ENCODE measurements at regions not wholly inside any gene's neighbourhood (a gene's known extent, or its start where the extent isn't known, plus 50 kb on each side); places are given as distances from the start of the nearest gene placed in this dataset.

- Mint-ChIP-seq H3K9me3 (peaks cover 9% of the 10 kb centered on the region), H3K36me3 (no peaks in the 10 kb centered on the region), H3K4me3 (no peak overlapping the region), H3K27ac (no peak overlapping the region), H3K27me3 (no peaks in the 10 kb centered on the region), H3K4me1 (ENCODE audit: unreplicated experiment) (no peaks in the 10 kb centered on the region)
- no peak for TF ChIP-seq CTCF (conservative IDR thresholded peaks at IDR 0.05)
- DNase-seq (ENCODE audit: extremely low spot score, unreplicated experiment), result no peak
Measured at GRCh38 chr13:90618133-90618532, 729.4 kb upstream of the MIR17HG start.

- Mint-ChIP-seq H3K9me3 (peaks cover 9% of the 10 kb centered on the region), H3K4me3 (no peak overlapping the region), H3K36me3 (no peaks in the 10 kb centered on the region), H3K4me1 (ENCODE audit: unreplicated experiment) (no peaks in the 10 kb centered on the region), H3K27ac (no peak overlapping the region), H3K27me3 (no peaks in the 10 kb centered on the region)
- no peak for TF ChIP-seq CTCF (conservative IDR thresholded peaks at IDR 0.05)
- no peak for DNase-seq (ENCODE audit: extremely low spot score, unreplicated experiment)
Measured at GRCh38 chr13:90622541-90622940, 724.9 kb upstream of the MIR17HG start.

GRCh38 chr13:90623318-90624011 is 724.0 kb upstream of the MIR17HG start:
- peaks cover 2% of the 10 kb centered on the region for H3K9me3 Mint-ChIP-seq
- H3K27ac Mint-ChIP-seq, result no peak overlapping the region
- H3K4me1 Mint-ChIP-seq (ENCODE audit: unreplicated experiment), result no peaks in the 10 kb centered on the region
- TF ChIP-seq CTCF (conservative IDR thresholded peaks at IDR 0.05), result no peak
- H3K4me3 Mint-ChIP-seq, result no peak overlapping the region
- H3K36me3 Mint-ChIP-seq, result no peaks in the 10 kb centered on the region
- DNase-seq (ENCODE audit: extremely low spot score, unreplicated experiment), result no peak
- H3K27me3 Mint-ChIP-seq, result no peaks in the 10 kb centered on the region

GRCh38 chr13:90627813-90628212 is 719.7 kb upstream of the MIR17HG start:
- no peaks in the 10 kb centered on the region for H3K27me3 Mint-ChIP-seq
- no peak for DNase-seq (ENCODE audit: extremely low spot score, unreplicated experiment)

GRCh38 chr13:90628471-90628870 is 719.0 kb upstream of the MIR17HG start:
- no peak for DNase-seq (ENCODE audit: extremely low spot score, unreplicated experiment)
- no peaks in the 10 kb centered on the region for H3K36me3 Mint-ChIP-seq
- H3K4me1 Mint-ChIP-seq (ENCODE audit: unreplicated experiment), result no peaks in the 10 kb centered on the region
- H3K9me3 Mint-ChIP-seq, result no peaks in the 10 kb centered on the region
- no peak overlapping the region for H3K4me3 Mint-ChIP-seq
- no peak overlapping the region for H3K27ac Mint-ChIP-seq
- TF ChIP-seq CTCF (conservative IDR thresholded peaks at IDR 0.05), result no peak
- H3K27me3 Mint-ChIP-seq, result no peaks in the 10 kb centered on the region

More at GRCh38 chr13:90627813-90628212, 719.7 kb upstream of the MIR17HG start:
- no peak for TF ChIP-seq CTCF (conservative IDR thresholded peaks at IDR 0.05)
- Mint-ChIP-seq H3K4me1 (ENCODE audit: unreplicated experiment) (no peaks in the 10 kb centered on the region), H3K9me3 (no peaks in the 10 kb centered on the region), H3K36me3 (no peaks in the 10 kb centered on the region), H3K27ac (no peak overlapping the region), H3K4me3 (no peak overlapping the region)

Measured in type B pancreatic cell (in vitro differentiated cells).